22Rv1 (cell line): ENCODE measurements at regions not wholly inside any gene's neighbourhood (a gene's known extent, or its start where the extent isn't known, plus 50 kb on each side); places are given as distances from the start of the nearest gene placed in this dataset.
"Not testable (repeated sequence)": the region's sequence is repeated elsewhere in the genome, so short reads cannot be mapped to it uniquely, and the experiment has no call there.

Source experiments
- H3K27ac ChIP-seq: fragments of 450-650 bp; 2 replicates; pipeline ENCODE4 v1.5.1; 2017
- CTCF ChIP-seq: fragments of 450-650 bp; IDR thresholded peaks from 2 replicates; pipeline ENCODE4 v1.5.1; 2017; ENCODE audit warnings: mild to moderate bottlenecking
- ZFX ChIP-seq: fragments of 450-650 bp; IDR thresholded peaks from 2 replicates; pipeline ENCODE4 v1.6.1; 2017; ENCODE audit warnings: antibody characterized with exemption, borderline replicate concordance

GRCh38 chr16:9622268-9622667 lies 530.8 kb downstream of the HAPSTR1 start:
- no peak for TF ChIP-seq ZFX
- no peak for TF ChIP-seq CTCF
- no peak overlapping the region for H3K27ac ChIP-seq

GRCh38 chr16:9625122-9625521 lies 533.7 kb downstream of the HAPSTR1 start:
- no peak for TF ChIP-seq CTCF
- TF ChIP-seq ZFX, result no peak

GRCh38 chr16:9627427-9627826 lies 536.0 kb downstream of the HAPSTR1 start:
- no peak for TF ChIP-seq CTCF
- TF ChIP-seq ZFX, result no peak
- no peak overlapping the region for H3K27ac ChIP-seq

More at GRCh38 chr16:9625122-9625521, 533.7 kb downstream of the HAPSTR1 start:
- no peak overlapping the region for H3K27ac ChIP-seq

GRCh38 chr16:9630119-9630518 lies 538.7 kb downstream of the HAPSTR1 start:
- no peak overlapping the region for H3K27ac ChIP-seq
- TF ChIP-seq CTCF (no peak), ZFX (no peak)

GRCh38 chr16:9630985-9631384 lies 539.5 kb downstream of the HAPSTR1 start:
- no peak overlapping the region for H3K27ac ChIP-seq
- TF ChIP-seq ZFX (no peak), CTCF (no peak)

- H3K27ac ChIP-seq, result no peak overlapping the region
- TF ChIP-seq CTCF (no peak), ZFX (no peak)
Measured at GRCh38 chr16:9633844-9634243, 542.4 kb downstream of the HAPSTR1 start.

GRCh38 chr16:9635150-9635720 lies 543.8 kb downstream of the HAPSTR1 start:
- not testable (repeated sequence) for H3K27ac ChIP-seq

GRCh38 chr16:9644258-9644657 lies 538.0 kb downstream of the GRIN2A start:
- no peak overlapping the region for H3K27ac ChIP-seq
- TF ChIP-seq CTCF (no peak), ZFX (no peak)
